ENCODE measurements at regions not wholly inside any gene's neighbourhood (a gene's known extent, or its start where the extent isn't known, plus 50 kb on each side); places are given as distances from the start of the nearest gene placed in this dataset.

DNA sequence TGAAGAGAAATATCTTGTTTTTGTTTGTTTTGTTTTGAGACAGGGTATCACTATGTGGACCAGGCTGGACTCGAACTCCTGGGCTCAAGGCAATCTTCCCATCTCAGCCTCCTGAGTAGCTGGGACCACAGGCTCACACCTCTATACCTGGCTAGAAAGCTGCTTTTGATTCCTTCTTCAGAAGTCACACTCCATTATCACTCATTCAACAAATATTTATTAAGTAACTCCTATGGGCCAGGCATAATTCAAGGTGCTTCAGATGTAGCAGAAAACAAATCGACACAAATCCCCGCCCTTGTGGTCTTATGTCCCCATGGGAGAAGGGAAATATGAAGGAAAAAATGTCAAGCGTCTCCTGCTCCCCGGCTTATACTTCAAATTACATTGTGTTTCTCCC is 72.6 kb upstream of the DHX15 start:
- TF ChIP-seq POLR2AphosphoS5 (IDR thresholded peaks at IDR 0.05) (no peak), POLR2A (IDR thresholded peaks at IDR 0.05) (no peak)
